Stimulated activated CD4-positive, alpha-beta T cell treated with anti-CD3 and anti-CD28 coated beads, TNF-alpha, amount 100 ng/mL, for 4 hours (primary cell): ENCODE measurements at regions not wholly inside any gene's neighbourhood (a gene's known extent, or its start where the extent isn't known, plus 50 kb on each side); places are given as distances from the start of the nearest gene placed in this dataset.
"Not testable (repeated sequence)": the region's sequence is repeated elsewhere in the genome, so short reads cannot be mapped to it uniquely, and the experiment has no call there.

ENCODE experiments used
- DNase-seq, 3 experiments: peaks; one replicate each; pipeline ENCODE4 v3.0.0-alpha.2; 2020; ENCODE audit warnings: low read depth in 3 of 3

DNA sequence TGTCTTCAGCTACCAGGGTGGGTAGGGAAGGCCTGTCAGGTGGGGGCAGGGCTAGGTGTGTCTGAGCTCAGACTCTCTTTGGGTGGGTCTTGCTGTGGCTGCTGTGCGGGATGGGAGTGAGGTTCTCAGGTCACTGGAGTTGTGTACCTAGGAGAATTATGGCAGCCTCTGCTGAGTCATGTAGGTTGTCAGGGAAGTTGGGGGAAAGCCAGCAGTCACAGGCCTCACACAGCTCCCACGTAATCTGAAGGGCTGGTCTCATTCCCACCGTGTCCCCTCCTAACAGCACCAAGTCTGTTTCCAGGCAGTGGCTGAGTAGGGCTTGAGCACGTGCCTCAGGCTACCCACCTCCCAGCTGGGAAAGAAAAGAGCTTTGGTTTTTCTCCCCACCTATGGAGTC is 67.0 kb downstream of the CHCHD4 start:
- DNase-seq, result no peak

DNA sequence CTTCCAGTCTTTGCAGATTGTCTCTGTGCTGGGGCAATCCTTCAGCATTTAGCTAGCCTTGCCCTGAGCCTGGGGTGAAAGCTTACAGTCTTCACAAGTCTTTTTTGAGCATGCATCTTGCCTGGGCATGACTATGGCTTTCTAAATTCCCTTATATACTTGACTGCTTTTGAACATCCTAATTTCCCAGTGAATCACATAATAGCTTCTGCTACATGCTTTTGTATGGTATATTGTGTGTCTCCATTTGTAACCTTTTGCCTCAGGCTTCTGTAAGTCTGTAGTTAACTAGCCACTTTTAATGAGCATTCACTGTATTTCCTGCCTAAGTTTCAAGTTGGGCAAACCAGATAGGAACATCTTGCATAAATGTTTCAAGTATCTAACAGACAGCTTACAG is 76.8 kb downstream of the CHCHD4 start:
- DNase-seq, result no peak

DNA sequence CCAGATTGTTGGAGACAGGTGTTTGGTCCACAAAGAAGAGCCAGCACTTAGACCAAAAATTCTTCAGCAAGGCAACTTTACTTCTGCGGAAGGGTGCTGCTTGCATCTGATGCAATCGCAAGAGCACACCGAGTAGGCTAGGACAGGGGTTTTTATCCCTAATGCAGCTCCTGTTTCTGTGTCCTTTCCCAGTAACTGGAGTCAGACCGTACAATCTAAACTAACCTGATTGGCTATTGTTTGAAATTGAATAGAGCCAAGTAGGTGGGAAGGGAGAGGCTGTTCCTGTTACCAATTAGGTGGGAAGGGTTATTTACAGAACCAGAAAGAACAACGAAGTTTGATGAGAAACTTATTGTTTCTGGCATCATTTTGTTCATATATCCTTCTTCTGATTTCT is 77.6 kb downstream of the CHCHD4 start:
- no peak for DNase-seq

DNA sequence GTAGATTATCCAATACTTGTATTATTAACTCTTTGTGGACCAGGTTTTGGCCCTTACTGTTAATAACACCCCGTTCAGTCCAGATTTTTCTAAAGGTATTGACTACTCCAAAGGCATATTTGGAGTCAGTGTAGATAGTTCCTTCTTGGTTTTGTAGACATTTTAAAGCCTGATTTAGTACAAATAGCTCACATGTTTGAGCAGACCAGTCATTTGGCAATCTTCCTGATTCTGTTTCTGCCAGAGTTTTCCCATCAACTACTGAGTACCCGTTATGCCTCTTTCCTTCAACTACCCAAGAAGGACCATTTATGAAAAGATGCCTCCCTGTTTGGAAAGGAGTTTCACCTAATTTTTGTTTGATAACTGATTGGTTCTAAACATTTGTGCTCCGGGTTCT is 82.0 kb downstream of the CHCHD4 start:
- DNase-seq, result no peak

- no peak for DNase-seq
Observed at GRCh38 chr3:14039149-14039548, 85.5 kb downstream of the CHCHD4 start.

- no peak for DNase-seq
Observed at GRCh38 chr3:14037211-14037610, 87.5 kb downstream of the CHCHD4 start.

DNA sequence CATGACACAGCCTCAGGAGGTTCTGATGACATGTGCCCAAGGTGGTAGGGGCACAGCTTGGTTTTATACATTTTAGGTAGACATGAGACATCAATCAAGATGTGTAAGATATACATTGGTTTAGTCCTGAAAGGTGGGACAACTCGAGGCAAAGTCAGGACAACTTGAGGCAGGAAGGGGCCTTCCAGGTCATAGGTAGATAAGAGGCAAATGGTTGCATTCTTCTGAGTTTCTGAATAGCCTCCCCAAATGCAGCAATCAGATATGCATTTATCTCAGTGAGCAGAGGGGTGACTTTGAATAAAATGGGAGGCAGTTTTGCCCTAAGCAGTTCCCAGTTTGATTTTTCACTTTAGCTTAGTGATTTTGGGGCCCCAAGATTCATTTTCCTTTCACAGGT is 91.6 kb downstream of the CHCHD4 start:
- no peak for DNase-seq

- no peak for DNase-seq
Observed at GRCh38 chr3:14031271-14031670, 93.4 kb downstream of the CHCHD4 start.

DNA sequence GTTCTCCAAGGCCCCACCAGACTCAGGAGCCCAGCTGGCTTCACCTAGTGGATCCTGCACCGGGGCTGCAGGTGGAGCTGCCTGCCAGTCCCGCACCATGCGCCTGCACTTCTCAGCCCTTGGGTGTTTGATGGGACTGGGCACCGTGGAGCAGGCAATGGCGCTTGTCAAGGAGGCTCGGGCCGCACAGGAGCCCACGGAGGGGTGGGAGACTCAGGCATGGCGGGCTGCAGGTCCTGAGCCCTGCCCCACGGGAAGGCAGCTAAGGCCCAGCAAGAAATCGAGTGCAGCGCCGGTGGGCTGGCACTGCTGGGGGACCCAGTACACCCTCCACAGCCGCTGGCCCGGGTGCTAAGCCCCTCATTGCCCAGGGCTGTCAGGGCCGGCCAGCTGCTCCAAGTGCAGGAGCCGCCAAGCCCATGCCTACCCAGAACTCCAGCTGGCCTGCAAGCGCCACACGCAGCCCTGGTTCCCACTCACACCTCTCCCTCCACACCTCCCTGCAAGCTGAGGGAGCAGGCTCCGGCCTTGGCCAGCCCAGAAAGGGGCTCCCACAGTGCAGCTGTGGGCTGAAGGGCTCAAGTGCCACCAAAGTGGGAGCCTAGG is 95.2 kb downstream of the CHCHD4 start:
- DNase-seq, result not testable (repeated sequence)

GRCh38 chr3:14028122-14028521 is 96.5 kb downstream of the CHCHD4 start:
- not testable (repeated sequence) for DNase-seq

DNA sequence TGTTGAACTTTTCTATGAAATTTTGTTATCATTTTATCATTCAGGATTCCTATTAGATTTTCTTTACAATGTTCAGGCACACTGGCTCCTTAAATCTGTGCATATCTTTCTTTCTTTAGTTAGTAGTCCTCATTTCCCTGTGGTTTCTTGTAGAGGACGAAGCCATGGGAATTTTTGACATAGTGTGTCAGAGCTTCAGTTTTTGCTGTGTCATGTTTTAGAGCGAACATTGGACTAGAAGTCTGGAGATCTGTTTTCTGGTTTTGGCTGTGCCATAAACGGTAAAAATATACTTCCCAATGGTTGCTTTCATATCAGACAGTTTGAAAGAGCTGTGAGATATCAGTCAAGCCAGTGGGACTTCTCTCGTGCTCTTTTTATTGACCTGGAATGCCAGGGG is 105.2 kb downstream of the CHCHD4 start:
- no peak for DNase-seq

DNA sequence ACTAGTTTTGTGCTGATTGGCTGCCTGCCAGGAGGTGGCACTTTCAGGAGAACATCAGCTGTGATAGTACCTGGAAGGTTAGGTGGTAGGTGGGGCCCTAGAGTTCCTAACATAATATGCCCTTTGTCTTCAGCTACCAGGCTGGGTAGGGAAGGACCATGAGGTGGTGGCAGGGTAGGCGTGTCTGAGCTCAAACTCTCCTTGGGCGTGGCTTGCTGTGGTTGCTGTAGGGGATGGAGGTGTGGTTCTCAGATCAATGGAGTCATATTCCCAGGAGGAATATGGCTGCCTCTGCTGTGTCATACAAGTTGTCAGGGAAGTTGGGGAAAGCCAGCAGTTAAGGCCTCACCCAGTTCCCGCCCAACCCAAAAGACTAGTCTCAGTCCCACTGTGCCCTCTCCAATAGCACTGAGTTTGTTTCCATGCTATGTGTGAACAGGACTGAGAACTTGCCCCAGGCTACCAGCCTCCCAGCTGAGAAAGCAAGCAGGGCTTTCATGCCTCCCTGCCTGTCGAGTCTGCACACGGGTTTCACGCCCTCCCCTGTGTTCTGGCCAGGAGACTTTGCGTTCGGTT is 107.7 kb downstream of the CHCHD4 start:
- DNase-seq, result no peak

DNA sequence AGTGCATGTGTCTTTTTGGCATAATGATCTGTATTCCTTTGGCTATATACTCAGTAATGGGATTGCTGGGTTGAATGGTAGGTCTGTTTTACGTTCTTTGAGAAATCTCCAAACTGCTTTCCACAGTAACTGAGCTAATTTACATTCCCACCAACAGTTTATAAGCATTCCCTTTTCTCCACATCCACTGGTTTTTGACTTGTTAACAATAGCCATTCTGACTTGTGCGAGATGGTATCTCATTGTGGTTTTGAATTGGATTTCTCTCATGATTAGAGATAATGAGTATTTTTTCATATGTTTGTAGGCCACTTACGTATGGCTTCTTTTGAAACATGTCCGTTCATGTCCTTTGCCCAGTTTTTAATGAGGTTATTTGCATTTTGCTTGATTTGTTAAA is 117.7 kb downstream of the CHCHD4 start:
- DNase-seq, result no peak

DNA sequence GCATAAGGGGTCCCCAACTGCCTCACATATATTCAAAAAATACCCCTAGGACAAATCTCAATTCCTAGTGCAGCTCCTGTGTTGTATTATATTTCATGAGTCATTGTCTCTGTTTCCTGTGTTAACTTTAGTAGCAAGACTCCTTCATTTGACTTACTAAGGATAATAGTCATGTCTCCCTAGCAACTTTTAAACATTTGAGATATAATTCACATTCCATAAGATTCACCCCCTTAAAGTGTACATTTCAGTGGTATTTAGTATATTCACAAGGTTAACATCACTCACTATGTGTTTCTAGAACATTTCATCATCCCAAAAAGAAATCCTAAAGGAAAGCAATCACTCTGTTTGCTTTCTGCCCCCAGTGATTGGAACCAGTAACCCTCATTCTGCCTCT is 121.3 kb upstream of the WNT7A start:
- DNase-seq, result no peak

DNA sequence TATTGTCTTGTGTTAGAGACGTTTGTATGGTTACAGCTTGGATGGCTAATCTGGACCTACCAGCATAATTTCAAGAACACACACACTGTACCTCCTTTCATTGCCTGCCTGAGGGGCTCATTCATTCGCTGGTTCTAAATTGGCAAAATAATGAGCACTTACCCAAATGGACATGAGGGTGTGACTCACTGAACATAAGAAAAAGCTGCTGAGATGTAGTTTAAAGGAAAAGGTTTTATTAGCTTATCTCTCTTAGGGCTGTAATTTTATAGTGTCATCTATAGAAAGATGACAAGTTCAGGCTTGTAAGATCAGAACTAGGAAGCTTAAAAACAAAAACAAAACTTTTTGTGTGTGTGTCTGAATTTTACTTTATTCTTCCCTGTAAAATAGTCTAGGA is 120.7 kb upstream of the WNT7A start:
- no peak for DNase-seq

GRCh38 chr3:13998831-13999230 is 119.0 kb upstream of the WNT7A start:
- no peak for DNase-seq

DNA sequence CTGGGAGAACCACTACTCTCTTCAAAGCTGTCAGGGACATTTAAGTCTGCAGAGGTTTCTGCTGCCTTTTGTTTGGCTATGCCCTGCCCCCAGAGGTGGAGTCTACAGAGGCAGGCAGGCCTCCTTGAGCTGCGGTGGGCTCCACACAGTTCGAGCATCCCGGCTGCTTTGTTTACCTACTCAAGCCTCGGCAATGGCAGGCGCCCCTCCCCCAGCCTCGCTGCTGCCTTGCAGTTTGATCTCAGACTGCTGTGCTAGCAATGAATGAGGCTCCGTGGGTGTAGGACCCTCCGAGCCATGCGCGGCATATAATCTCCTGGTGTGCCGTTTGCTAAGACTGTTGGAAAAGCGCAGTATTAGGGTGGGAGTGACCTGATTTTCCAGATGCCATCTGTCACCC is 115.3 kb upstream of the WNT7A start:
- not testable (repeated sequence) for DNase-seq

DNA sequence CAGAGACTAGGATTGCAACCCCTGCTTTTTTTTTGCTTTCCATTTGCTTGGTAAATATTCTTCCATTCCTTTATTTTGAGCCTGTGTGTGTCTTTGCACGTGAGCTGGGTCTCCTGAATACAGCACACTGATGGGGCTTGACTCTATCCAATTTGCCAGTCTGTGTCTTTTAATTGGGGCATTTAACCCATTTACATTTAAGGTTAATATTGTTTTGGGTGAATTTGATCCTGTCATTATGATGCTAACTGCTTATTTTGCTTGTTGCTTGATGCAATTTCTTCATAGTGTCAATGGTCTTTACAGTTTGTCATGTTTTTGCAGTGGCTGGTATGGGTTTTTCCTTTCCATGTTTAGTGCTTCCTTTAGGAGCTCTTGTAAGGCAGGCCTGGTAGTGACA is 109.1 kb upstream of the WNT7A start:
- DNase-seq, result not testable (repeated sequence)

- DNase-seq, result no peak
Observed at GRCh38 chr3:13976469-13976868, 96.6 kb upstream of the WNT7A start.

- DNase-seq, result no peak
Observed at GRCh38 chr3:13975686-13976085, 95.8 kb upstream of the WNT7A start.

DNA sequence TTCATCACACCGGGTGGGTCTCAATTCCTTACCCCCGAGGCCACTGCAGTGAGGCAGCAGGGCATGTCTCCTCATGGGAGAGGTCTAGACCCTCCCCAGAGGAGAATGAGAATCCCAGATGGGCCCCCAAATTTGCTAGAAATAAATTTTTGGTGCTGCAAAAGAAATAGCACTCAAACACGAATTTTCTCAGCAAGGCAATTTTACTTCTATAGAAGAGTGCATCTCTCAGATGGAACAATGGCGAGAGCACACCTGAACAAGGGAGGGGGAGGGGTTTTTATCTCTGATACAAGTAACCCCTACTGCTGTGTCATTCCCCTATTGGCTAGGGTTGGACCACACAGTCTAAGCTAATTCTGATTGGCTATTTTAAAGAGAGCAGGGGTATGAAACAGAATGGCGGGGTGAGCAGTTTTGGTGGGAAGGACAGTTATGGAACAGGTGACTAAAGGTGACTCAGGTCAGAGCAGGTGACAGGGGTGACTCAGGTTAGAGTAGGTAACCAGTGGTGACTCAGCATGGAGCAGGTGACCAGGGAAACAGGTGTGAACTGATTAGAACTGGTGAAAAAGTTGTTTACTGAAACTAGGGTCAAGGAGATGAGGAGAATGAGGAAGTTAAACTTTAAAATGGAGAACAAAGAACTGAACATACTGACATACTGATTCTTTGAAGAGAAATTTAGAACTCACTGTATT is 93.0 kb upstream of the WNT7A start:
- no peak for DNase-seq

GRCh38 chr3:13966302-13966701 is 86.4 kb upstream of the WNT7A start:
- DNase-seq, result no peak

- no peak for DNase-seq
Observed at GRCh38 chr3:13963137-13963886, 83.4 kb upstream of the WNT7A start.
